Cardiac fibroblast (primary cell): ENCODE measurements at regions not wholly inside any gene's neighbourhood (a gene's known extent, or its start where the extent isn't known, plus 50 kb on each side); places are given as distances from the start of the nearest gene placed in this dataset.
"Not testable (repeated sequence)": the region's sequence is repeated elsewhere in the genome, so short reads cannot be mapped to it uniquely, and the experiment has no call there.

ENCODE experiments used
- DNase-seq, 2 donors: peaks; one replicate each; pipeline versions ENCODE4 v3.0.0 to v3.0.0-alpha.2; 2010; ENCODE audit warnings: low read depth in 2 of 2
- H3K4me3 ChIP-seq, 2 donors: replicated peaks in 1 of 2; 1 replicate in 1 of 2; 2 replicates in 1 of 2; pipeline ENCODE4 v1.5.1; 2011; ENCODE audit warnings: low read depth in 2 of 2, low read length in 2 of 2, mild to moderate bottlenecking in 2 of 2, moderate library complexity in 1 of 2
- TF ChIP-seq, protein P1 (sequence below): IDR thresholded peaks from one replicate; pipeline ENCODE4 v1.5.1; 2011; ENCODE audit warnings: low read depth, mild to moderate bottlenecking, low read length, inconsistent platforms

DNA sequence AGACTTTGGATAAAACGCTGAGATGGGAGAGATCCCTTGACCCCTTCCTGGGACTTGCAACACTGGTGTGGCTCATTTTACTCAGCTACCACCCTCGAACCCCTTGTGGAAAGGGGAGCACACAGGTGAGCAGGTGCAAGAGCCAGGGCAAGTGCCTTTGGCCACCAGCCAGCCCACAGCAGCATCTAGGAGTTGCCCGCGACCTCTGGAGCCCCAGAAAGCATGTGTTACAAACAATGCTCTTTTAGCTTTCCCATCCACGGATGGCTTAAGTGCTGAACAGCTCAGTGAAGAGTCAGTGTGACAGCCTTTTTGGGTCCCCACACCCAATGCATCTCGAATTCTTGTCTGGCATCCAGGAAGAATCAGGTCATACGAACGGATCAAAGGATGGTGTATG lies 197.8 kb downstream of the MEMO1 start:
- TF ChIP-seq, protein P1, sequence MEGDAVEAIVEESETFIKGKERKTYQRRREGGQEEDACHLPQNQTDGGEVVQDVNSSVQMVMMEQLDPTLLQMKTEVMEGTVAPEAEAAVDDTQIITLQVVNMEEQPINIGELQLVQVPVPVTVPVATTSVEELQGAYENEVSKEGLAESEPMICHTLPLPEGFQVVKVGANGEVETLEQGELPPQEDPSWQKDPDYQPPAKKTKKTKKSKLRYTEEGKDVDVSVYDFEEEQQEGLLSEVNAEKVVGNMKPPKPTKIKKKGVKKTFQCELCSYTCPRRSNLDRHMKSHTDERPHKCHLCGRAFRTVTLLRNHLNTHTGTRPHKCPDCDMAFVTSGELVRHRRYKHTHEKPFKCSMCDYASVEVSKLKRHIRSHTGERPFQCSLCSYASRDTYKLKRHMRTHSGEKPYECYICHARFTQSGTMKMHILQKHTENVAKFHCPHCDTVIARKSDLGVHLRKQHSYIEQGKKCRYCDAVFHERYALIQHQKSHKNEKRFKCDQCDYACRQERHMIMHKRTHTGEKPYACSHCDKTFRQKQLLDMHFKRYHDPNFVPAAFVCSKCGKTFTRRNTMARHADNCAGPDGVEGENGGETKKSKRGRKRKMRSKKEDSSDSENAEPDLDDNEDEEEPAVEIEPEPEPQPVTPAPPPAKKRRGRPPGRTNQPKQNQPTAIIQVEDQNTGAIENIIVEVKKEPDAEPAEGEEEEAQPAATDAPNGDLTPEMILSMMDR: no peak
- no peak overlapping the region for H3K4me3 ChIP-seq
- no peak for DNase-seq

DNA sequence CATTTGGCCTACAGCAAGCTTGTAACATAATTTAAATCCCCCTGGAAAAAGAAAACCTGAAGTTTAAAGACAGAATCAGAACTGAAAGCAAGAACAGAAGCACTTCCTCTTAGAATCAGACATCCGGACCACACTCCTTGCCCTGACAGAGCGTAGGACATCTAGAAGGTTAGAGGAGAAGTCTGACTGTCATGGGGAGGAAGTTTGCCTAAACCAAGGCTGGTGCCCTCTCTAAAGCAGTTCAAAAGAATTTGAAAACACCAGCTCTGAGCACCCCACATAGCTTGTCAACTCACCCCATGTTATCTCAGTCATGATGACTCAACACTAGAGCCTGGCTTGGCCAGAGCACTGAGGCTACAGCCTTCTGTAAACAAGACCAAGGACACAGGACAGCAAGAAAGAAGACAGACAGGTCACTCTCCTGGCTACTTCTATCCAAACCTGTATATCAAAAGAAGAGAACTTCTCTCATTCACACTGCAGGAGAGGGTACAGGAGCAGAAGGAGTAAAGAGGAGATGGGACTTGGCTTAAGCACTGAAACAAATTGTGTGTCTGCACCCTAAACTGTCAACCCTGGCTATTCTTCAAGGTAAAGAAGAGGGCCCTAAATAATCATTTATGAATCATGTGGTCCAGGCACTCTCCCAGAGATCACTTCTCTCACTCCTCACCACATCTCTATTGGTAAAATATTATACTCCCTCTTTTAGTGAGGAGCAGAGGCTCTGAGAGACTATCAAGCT lies 198.6 kb downstream of the MEMO1 start:
- H3K4me3 ChIP-seq: no peak overlapping the region
- TF ChIP-seq, protein P1: no peak
- peak; percentile 13 to 24 for DNase-seq

DNA sequence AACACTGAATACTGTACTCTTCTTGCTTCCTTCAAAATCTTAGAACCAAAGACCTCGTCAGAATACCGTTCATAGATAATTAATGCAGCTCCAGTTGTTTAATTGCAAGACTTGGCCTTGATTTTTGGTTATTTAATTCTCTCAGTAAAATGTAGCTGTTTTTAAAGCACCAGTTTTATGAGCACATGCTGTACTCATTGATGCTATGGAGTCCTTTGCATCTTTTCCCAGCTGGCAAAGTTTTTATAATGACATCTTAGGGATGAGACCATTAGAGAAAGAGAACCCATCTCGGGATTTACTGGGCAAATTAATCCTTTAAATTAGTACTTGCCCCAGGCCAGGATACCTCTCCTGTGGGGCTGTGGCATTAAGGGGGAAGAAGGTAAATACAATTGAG lies 199.3 kb downstream of the MEMO1 start:
- no peak for DNase-seq
- no peak overlapping the region for H3K4me3 ChIP-seq
- TF ChIP-seq, protein P1: no peak

DNA sequence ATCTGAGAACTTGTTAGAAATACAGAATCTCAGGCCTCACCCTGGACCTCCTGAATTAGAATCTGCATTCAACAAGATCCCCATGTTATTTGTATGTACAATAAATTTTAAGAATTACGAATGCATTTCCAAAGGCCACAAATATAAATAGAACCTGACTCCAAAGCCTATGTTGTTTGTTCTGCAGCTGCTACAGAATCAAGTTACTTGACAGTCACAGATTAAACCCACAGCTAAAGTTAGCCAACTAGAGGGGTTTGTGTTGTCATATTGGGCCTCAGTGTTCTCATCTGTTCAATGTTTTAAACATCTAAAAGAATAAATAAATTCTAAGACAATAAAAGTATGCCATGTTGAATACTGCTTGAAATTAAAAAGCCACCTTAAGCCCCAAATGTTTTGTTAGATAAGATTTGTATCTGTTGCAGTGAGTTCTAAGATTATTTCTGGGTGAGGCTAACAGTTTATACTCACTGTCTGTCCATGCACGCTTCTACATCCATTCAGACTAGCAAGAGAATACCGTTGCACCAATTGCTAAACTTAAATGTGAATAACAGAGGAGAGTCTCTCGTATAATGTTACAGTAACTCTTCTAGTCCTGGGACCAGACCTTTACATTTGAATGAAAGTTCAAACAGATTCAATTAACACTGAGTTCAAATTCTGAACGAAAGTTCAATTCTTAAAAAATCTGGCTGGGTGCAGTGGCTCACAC lies 200.4 kb downstream of the MEMO1 start:
- TF ChIP-seq, protein P1: no peak
- H3K4me3 ChIP-seq: no peak overlapping the region
- no peak for DNase-seq

DNA sequence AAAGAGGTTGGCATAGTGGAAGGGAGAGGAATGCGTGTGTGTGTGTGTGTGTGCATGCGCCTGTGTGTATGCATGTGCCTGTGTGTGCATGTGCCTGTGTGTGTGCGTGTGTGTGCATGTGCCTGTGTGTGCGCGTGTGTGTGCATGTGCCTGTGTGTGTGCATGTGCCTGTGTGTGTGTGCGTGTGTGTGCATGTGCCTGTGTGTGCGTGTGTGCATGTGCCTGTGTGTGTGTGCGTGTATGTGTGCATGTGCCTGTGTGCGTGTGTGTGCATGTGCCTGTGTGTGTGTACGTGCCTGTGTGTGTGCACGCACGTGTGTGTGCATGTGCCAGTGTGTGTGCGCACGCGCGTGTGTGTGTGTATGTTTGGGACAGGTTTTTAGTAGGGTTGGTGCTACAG lies 205.1 kb downstream of the MEMO1 start:
- TF ChIP-seq, protein P1: no peak
- DNase-seq: no peak
- H3K4me3 ChIP-seq: no peak overlapping the region

DNA sequence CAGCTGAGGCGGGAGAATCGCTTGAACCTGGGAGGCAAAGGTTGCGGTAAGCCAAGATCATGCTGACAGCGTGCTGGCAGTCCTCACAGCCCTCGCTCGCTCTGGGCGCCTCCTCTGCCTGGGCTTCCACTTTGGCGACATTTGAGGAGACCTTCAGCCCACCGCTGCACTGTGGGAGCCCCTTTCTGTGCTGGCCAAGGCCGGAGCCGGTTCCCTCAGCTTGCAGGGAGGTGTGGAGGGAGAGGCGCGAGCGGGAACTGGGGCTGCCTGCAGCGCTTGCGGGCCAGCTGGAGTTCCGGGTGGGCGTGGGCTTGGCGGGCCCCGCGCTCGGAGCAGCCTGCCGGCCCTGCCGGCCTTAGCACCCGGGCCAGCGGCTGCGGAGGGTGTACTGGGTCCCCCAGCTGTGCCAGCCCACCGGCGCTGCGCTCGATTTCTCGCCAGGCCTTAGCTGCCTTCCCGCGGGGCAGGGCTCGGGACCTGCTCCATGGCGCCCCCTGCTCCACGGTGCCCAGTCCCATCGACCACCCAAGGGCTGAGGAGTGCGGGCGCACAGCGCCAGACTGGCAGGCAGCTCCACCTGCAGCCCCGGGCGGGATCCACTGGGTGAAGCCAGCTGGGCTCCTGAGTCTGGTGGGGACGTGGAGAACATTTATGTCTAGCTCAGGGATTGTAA lies 207.2 kb downstream of the MEMO1 start:
- not testable (repeated sequence) for DNase-seq, H3K4me3 ChIP-seq

DNA sequence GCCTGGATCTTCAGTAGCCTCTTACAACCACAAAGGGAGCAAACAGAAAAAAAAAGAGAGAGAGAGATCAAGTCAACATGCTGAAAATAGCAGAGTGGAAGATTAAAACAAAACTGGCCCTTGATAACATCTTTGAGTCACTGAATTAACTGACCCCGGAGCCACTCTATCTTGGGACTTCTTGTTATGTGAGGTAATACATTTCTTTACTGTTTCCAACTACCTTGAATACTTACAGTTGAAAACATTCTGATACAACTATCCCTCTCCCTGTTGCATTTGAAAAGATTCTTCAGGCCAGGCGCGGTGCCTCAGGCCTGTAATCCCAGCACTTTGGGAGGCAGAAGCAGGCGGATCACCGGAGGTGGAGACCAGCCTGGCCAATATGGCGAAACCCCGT lies 208.1 kb downstream of the MEMO1 start:
- no peak for DNase-seq
- TF ChIP-seq, protein P1: no peak
- H3K4me3 ChIP-seq: no peak overlapping the region

DNA sequence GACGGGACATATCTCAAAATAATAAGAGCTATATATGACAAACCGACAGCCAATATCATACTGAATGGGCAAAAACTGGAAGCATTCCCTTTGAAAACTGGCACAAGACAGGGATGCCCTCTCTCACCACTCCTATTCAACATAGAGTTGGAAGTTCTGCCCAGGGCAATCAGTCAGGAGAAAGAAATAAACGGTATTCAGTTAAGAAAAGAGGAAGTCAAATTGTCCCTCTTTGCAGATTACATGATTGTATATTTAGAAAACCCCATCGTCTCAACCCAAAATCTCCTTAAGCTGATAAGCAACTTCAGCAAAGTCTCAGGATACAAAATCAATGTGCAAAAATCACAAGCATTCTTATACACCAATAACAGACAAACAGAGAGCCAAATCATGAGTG lies 211.5 kb downstream of the MEMO1 start:
- not testable (repeated sequence) for H3K4me3 ChIP-seq, DNase-seq
